SU-DHL-6 (cell line): ENCODE measurements at regions not wholly inside any gene's neighbourhood (a gene's known extent, or its start where the extent isn't known, plus 50 kb on each side); places are given as distances from the start of the nearest gene placed in this dataset.

Source experiments
- H2AFZ ChIP-seq: fragments of 200-600 bp; sonication (generic); 2 replicates; pipeline ENCODE4 v1.6.1; 2014; ENCODE audit warnings: low read depth, mild to moderate bottlenecking, moderate library complexity, mixed read lengths, antibody characterized with exemption, low read length; ENCODE audit not compliant: severe bottlenecking
- H3F3A ChIP-seq: fragments of 200-600 bp; shearing (Covaris generic); 2 replicates; pipeline ENCODE4 v1.6.0; 2016; ENCODE audit warnings: antibody characterized with exemption, mild to moderate bottlenecking; ENCODE audit not compliant: insufficient read depth
- H3K27ac ChIP-seq: fragments of 200-600 bp; sonication (generic); 2 replicates; pipeline ENCODE4 v1.5.1; 2016; ENCODE audit warnings: low read depth, mild to moderate bottlenecking, low read length, moderate library complexity, mixed read lengths
- H3K27me3 ChIP-seq: fragments of 200-600 bp; sonication (generic), shearing (Covaris generic); 2 replicates; pipeline ENCODE4 v1.6.0; 2014; ENCODE audit warnings: mild to moderate bottlenecking, low read length
- H3K36me3 ChIP-seq: fragments of 200-600 bp; sonication (generic); 2 replicates; pipeline ENCODE4 v1.6.1; 2014; ENCODE audit warnings: mild to moderate bottlenecking, low read length, mixed read lengths
- H3K4me2 ChIP-seq: fragments of 300-600, 200-600 bp; shearing (Covaris generic), sonication (generic); 2 replicates; pipeline ENCODE4 v1.6.0; 2014; ENCODE audit warnings: low read length, low read depth, mild to moderate bottlenecking; ENCODE audit not compliant: poor library complexity, severe bottlenecking
- H3K4me3 ChIP-seq: fragments of 200-600 bp; sonication (generic); 2 replicates; pipeline ENCODE4 v1.5.1; 2014; ENCODE audit warnings: antibody characterized with exemption, low read length, mild to moderate bottlenecking, mixed read lengths; ENCODE audit not compliant: insufficient read depth, poor library complexity, severe bottlenecking
- H3K79me2 ChIP-seq: fragments of 200-600 bp; sonication (generic); 2 replicates; pipeline ENCODE4 v1.6.1; 2014; ENCODE audit warnings: mild to moderate bottlenecking, low read length, moderate library complexity; ENCODE audit not compliant: insufficient read depth
- H3K9ac ChIP-seq: fragments of 200-600 bp; sonication (generic); 2 replicates; pipeline ENCODE4 v1.7.0; 2014; ENCODE audit warnings: mild to moderate bottlenecking, low read length
- H3K9me2 ChIP-seq: fragments of 200-600 bp; sonication (generic); replicated peaks from 2 replicates; pipeline ENCODE4 v1.6.1; 2014; ENCODE audit warnings: low read length; ENCODE audit not compliant: insufficient read depth
- H3K9me3 ChIP-seq: fragments of 200-600 bp; sonication (generic); 2 replicates; pipeline ENCODE4 v1.6.1; 2014; ENCODE audit warnings: low read length, mixed read lengths; ENCODE audit not compliant: insufficient read depth
- H4K20me1 ChIP-seq: fragments of 200-600 bp; sonication (generic); 2 replicates; pipeline ENCODE4 v1.6.1; 2014; ENCODE audit warnings: low read depth, mild to moderate bottlenecking, antibody characterized with exemption, low read length, moderate library complexity, mixed read lengths
- EZH2phosphoT487 ChIP-seq: fragments of 200-600 bp; sonication (generic), shearing (Covaris generic); conservative IDR thresholded peaks from 2 replicates; pipeline ENCODE4 v1.6.1; 2018; ENCODE audit warnings: mild to moderate bottlenecking, antibody characterized with exemption, low read length, moderate library complexity, mixed read lengths
- TF ChIP-seq, protein P1 (sequence below): fragments of 200-600 bp; sonication (generic); IDR thresholded peaks from one replicate; pipeline ENCODE4 v1.5.1; 2017; ENCODE audit warnings: antibody characterized with exemption, mild to moderate bottlenecking, low read length, moderate library complexity; ENCODE audit not compliant: insufficient read depth, poor library complexity, severe bottlenecking

DNA sequence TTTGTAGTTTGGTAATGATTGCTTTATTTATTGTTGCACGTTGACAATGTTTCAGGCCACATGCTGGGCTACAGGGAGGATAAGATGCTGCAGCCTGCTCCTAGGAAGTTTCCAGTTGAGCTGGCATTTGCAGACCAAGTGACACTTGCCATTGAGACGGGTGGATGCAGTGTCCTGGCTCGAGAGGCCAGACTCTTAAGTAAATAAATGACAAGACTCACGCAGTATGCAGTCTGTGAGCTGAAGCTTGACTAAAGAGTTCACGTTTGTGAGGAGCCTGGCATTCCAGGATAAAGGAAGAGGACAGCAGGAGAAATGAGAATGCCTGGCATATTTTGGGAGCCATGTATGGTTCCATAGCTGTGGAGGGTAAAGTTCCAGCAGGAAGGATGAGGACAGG lies 105.8 kb downstream of the BAMBI start:
- Histone ChIP-seq H3K4me2 (no peak overlapping the region), H3K36me3 (no peaks in the 10 kb centered on the region), H2AFZ (no peak overlapping the region), H3K79me2 (no peaks in the 10 kb centered on the region), H3F3A (no peaks in the 10 kb centered on the region), H3K4me3 (no peak overlapping the region), H3K9me2 (no peaks in the 10 kb centered on the region), H3K9ac (no peak overlapping the region), H4K20me1 (no peaks in the 10 kb centered on the region), H3K27ac (no peak overlapping the region), H3K9me3 (no peaks in the 10 kb centered on the region), H3K27me3 (no peaks in the 10 kb centered on the region)
- TF ChIP-seq EZH2phosphoT487: no peak
- TF ChIP-seq, protein P1, sequence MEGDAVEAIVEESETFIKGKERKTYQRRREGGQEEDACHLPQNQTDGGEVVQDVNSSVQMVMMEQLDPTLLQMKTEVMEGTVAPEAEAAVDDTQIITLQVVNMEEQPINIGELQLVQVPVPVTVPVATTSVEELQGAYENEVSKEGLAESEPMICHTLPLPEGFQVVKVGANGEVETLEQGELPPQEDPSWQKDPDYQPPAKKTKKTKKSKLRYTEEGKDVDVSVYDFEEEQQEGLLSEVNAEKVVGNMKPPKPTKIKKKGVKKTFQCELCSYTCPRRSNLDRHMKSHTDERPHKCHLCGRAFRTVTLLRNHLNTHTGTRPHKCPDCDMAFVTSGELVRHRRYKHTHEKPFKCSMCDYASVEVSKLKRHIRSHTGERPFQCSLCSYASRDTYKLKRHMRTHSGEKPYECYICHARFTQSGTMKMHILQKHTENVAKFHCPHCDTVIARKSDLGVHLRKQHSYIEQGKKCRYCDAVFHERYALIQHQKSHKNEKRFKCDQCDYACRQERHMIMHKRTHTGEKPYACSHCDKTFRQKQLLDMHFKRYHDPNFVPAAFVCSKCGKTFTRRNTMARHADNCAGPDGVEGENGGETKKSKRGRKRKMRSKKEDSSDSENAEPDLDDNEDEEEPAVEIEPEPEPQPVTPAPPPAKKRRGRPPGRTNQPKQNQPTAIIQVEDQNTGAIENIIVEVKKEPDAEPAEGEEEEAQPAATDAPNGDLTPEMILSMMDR: no peak

DNA sequence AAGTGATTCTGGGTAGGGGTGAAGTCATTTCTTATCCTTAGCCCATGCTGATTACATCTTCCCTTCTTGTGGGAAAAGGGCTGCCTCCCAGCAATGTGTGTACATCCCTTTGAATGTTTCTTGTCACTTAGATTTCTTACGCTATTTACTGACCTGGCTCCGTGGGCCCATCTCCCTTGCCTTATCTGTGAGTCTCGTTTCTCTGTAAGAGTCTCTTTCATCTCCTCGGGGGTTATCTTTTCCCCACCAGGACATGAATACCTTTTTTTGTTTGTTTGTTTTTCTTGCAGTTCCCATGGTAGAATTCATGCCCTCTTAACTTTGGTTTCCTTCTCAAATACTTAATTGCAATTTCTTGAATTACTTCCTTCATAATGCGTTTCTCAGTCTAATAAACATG lies 107.7 kb downstream of the BAMBI start:
- Histone ChIP-seq H3K36me3 (no peaks in the 10 kb centered on the region), H3K79me2 (no peaks in the 10 kb centered on the region), H3K4me3 (no peak overlapping the region), H3K9me2 (no peaks in the 10 kb centered on the region), H2AFZ (no peak overlapping the region), H3K4me2 (no peak overlapping the region), H4K20me1 (no peaks in the 10 kb centered on the region), H3K9ac (no peak overlapping the region), H3K27ac (no peak overlapping the region), H3F3A (no peaks in the 10 kb centered on the region), H3K27me3 (no peaks in the 10 kb centered on the region), H3K9me3 (no peaks in the 10 kb centered on the region)
- TF ChIP-seq, protein P1: no peak
- no peak for TF ChIP-seq EZH2phosphoT487

DNA sequence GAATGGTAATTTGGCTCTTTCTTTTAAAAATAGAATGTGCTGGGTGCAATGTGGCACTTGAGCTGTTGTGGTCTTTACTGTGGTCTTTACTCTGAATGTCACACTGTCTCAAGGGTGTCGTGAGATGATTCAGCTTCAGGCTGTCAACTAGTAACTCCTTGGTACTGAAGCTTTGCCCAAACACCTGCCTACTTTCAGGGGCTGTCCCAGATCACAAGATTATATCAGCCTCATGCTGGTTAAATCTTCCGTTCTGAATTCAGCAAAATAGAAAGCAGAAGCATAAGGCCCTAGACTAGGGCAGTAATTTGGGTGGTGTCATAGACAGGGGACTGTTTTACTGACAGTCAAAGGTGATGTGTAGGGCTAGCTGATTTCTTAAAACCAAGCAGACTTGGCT lies 110.9 kb downstream of the BAMBI start:
- H3K4me2 ChIP-seq: no peak overlapping the region
- TF ChIP-seq, protein P1: no peak
- TF ChIP-seq EZH2phosphoT487: no peak
- H3K9me2 ChIP-seq: no peaks in the 10 kb centered on the region
- H2AFZ ChIP-seq: no peak overlapping the region
- H3K27ac ChIP-seq: no peak overlapping the region
- H3F3A ChIP-seq: no peaks in the 10 kb centered on the region
- no peaks in the 10 kb centered on the region for H3K9me3 ChIP-seq
- H3K4me3 ChIP-seq: no peak overlapping the region
- no peaks in the 10 kb centered on the region for H4K20me1 ChIP-seq
- no peaks in the 10 kb centered on the region for H3K79me2 ChIP-seq
- no peaks in the 10 kb centered on the region for H3K27me3 ChIP-seq
- H3K36me3 ChIP-seq: no peaks in the 10 kb centered on the region
- H3K9ac ChIP-seq: no peak overlapping the region
